Stimulated activated CD8-positive, alpha-beta memory T cell treated with anti-CD3 and anti-CD28 coated beads, Interleukin-4, amount 100 ng/mL, for 1 hour (primary cell): ENCODE measurements at regions not wholly inside any gene's neighbourhood (a gene's known extent, or its start where the extent isn't known, plus 50 kb on each side); places are given as distances from the start of the nearest gene placed in this dataset.
"Not testable (repeated sequence)": the region's sequence is repeated elsewhere in the genome, so short reads cannot be mapped to it uniquely, and the experiment has no call there.

Experiments
- DNase-seq, 2 donors: peaks; one replicate each; pipeline ENCODE4 v3.0.0-alpha.2; 2020; ENCODE audit warnings: low read depth in 2 of 2, low spot score in 1 of 2

DNA sequence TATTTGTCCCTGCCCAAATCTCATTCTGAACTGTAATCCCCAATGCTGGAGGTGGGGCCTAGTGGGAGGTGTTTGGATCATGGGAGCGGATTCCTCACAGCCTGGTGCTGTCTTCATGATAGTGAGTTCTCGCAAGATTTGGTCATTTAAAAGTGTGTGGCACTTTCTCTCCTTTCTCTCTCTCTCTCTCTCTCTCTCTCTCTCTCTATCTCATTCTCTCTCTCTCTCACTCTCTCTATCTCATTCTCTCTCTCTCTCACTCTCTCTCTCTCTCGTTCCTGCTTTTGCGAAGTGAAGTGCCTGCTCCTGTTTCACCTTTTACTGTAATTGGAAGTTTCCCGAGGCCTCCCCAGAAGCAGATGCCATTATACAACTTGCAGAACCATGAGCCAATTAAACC is 207.3 kb upstream of the NR4A3 start:
- no peak for DNase-seq

- no peak for DNase-seq
Observed at GRCh38 chr9:99621040-99621439, 200.6 kb upstream of the NR4A3 start.

GRCh38 chr9:99622679-99623078 is 199.0 kb upstream of the NR4A3 start:
- no peak for DNase-seq

- no peak for DNase-seq
Observed at GRCh38 chr9:99623780-99624364, 197.8 kb upstream of the NR4A3 start.

GRCh38 chr9:99624499-99625233 is 197.0 kb upstream of the NR4A3 start:
- DNase-seq: no peak

DNA sequence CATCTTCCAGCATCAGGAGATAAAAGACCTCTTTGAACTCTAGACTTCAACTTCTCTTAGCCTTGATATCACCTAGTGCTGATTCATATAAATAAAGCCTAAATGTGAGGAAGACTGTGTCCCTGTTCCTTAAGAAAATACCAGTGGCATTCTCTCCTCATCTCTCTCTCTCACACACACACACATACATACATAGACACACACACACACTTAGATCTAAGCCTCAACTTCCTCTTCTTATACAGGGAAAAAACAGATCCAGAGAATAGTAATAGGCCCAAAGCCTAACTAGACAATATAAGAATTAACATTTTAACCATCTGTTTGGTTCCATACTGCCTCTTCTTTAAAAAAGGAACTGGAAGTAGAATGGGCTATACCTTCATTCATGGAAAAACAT is 195.3 kb upstream of the NR4A3 start:
- no peak for DNase-seq

DNA sequence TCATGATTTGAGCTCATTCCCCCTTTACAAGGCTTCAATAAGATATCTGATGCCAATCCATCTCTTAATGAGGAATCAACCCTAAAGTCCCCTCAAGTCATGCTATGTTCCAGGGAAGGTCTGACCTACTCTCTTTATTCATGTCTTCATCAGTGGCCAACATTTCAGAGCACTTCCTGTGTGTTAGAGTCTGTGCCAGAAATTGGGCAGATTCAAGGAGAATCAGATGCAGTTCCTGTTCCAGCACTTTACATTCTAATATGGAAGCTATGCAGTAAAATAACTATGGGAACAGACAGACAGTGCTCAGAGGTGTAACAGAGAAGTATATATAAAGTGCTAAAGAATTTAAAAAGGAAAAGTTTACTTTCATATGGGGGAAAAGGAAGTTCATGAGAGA is 193.4 kb upstream of the NR4A3 start:
- DNase-seq: no peak

GRCh38 chr9:99628849-99629620 is 192.7 kb upstream of the NR4A3 start:
- no peak for DNase-seq

GRCh38 chr9:99632349-99633038 is 189.2 kb upstream of the NR4A3 start:
- no peak for DNase-seq

GRCh38 chr9:99633265-99633664 is 188.4 kb upstream of the NR4A3 start:
- DNase-seq: no peak

GRCh38 chr9:99634186-99634585 is 187.5 kb upstream of the NR4A3 start:
- DNase-seq: no peak

DNA sequence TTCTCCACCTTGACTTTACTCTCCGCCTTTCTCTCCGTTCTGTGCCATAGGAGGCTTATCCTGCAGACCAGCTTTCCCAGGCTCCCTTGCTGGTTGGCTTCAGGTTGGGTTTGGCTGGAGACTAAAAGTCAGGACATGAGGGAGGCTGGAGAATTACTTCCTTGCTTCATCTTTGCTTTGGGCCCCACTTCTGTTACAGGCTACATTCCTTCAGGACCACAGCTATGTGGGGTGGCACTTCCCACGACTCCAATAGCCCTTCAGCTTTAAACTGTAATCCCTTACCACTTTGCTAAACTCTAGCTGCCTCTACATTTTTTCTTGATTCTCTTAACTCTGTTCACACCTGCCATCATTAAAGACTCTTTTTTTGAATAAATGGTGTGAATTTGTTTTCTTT is 186.7 kb upstream of the NR4A3 start:
- DNase-seq: no peak

DNA sequence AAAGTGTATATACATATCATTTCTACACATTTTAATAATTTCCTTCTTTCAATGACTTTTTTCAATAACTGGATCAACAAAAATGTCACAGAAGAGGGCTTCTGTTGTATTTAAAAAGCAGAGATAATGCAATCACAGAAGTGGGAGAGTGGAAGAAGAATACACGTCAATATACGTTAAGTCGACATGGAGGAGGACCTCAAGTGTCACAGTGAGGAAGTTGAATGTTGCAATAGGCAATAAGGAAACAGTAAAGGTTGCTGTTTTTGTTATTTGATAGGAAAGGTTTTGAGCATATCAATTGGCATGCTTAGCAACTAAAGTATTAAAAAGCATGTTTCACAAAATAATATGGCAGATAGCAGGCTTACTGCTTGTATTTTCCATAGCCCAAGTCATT is 184.0 kb upstream of the NR4A3 start:
- no peak for DNase-seq

- no peak for DNase-seq
Observed at GRCh38 chr9:99638971-99639370, 182.7 kb upstream of the NR4A3 start.

DNA sequence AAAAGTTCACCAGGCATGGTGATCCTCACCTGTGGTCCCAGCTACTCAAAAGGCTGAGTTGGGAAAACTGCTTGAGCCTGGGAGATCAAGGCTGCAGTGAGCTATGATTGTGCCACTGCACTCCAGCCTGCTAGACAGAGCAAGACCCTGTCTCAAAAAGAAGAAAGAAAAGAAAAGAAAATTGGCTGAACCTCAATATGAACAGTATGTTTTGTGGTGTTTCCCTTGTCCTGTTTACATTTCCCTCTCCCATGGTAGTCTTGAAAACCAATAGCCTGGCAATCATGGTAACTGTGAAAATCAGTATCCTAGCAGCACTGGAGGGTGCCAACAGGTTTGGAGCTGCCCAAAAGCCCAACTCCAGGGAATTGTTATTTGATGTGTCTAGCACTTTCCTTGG is 174.1 kb upstream of the NR4A3 start:
- no peak for DNase-seq

GRCh38 chr9:99650187-99650874 is 171.4 kb upstream of the NR4A3 start:
- no peak for DNase-seq

- no peak for DNase-seq
Observed at GRCh38 chr9:99660191-99660636, 161.5 kb upstream of the NR4A3 start.

DNA sequence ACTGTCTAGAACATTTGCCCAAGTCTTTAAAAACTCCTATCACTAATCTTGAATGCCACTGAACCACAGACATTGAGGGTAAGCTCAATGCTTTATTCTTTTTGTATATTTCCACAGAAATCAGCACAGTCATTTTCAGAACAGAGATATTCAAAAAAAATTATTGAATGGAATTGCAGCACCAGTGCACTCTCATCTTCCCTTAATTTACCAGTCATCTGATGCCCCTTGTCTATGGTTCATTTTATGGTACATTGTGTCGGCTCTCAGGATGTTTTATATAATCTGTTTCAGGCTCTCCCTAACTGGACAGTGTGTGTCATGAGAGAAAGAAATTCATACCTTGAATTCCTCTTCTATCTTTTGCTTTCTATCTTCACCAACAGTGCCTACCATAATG is 158.4 kb upstream of the NR4A3 start:
- no peak for DNase-seq

GRCh38 chr9:99663856-99664255 is 157.8 kb upstream of the NR4A3 start:
- no peak for DNase-seq

DNA sequence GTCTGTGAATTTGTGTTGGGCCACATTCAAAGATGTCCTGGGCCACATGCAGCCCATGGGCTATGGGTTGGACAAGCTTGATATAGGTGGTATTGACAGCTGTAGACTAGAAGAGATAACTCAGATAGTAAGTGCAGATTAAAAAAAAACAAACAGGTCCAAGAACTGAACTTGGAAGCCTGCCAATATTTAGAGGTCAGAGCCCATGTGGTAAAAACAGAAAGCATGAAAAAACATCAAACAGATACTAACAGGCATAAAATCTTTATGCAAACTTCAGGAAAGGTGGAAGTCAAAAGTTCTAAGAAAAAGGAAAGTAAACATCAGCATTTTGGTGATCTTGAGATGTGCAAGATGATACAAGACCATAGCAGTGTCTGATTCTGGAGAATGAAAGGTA is 155.1 kb upstream of the NR4A3 start:
- no peak for DNase-seq

DNA sequence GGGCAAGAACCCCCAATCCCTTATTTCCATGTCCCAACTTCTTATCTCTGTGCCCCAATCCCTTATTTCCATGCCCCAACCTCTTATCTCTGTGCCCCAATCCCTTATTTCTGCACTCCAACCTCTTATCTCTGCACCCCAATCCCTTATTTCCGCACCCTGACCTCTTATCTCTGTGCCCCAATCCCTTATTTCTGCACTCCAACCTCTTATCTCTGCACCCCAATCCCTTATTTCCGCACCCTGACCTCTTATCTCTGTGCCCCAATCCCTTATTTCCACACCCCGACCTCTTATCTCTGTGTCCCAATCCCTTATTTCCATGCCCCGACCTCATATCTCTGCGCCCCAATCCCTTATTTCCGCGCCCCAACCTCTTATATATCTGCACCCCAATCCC is 150.8 kb upstream of the NR4A3 start:
- not testable (repeated sequence) for DNase-seq
